ENCODE measurements at regions not wholly inside any gene's neighbourhood (a gene's known extent, or its start where the extent isn't known, plus 50 kb on each side); places are given as distances from the start of the nearest gene placed in this dataset.

DNA sequence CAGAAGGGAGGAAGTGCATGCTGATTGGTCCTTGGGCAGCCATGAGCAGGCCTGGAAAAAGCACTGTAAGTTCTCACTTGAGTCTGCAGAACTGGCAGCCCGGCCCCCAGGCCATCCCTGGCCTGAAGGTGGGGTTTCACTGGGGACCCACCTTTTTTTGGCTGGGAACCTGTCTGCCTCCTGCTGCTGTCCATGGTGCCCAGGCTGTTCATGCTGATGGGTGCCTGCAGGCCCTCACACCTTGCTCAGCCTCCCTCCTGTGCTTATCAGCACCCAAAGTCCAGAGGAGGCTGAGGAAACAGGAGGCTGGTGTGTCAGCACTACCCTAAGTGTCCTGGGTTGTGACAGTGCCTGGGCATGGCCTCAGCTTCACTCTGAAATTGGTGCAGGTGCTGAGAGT lies 134.4 kb upstream of the SPRY4 start:
- H3K27me3 ChIP-seq (replicated peaks in 1 of 7) = peaks cover 0 to 5% (median 0%) of the 10 kb centered on the region in 7 donors
- no peak overlapping the region for H3K4me3 ChIP-seq
- peaks cover 0 to 24% (median 8%) of the 10 kb centered on the region in 8 donors for H3K9me3 ChIP-seq
- H3K27ac ChIP-seq = no peak overlapping the region
- intact Hi-C loops (cut with DNase I; ENCODE audit: low total_unique reads) = no loop called here
- TF ChIP-seq, protein P1, sequence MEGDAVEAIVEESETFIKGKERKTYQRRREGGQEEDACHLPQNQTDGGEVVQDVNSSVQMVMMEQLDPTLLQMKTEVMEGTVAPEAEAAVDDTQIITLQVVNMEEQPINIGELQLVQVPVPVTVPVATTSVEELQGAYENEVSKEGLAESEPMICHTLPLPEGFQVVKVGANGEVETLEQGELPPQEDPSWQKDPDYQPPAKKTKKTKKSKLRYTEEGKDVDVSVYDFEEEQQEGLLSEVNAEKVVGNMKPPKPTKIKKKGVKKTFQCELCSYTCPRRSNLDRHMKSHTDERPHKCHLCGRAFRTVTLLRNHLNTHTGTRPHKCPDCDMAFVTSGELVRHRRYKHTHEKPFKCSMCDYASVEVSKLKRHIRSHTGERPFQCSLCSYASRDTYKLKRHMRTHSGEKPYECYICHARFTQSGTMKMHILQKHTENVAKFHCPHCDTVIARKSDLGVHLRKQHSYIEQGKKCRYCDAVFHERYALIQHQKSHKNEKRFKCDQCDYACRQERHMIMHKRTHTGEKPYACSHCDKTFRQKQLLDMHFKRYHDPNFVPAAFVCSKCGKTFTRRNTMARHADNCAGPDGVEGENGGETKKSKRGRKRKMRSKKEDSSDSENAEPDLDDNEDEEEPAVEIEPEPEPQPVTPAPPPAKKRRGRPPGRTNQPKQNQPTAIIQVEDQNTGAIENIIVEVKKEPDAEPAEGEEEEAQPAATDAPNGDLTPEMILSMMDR (IDR thresholded peaks at IDR 0.05 in 8 of 11, conservative IDR thresholded peaks at IDR 0.05 in 3 of 11) = no peak
- WGBS, 5 donors = 75 to 94% (median 83%) methylated on average over 1 of the region's 1 CpG; no CpG with 5 or more reads in 1 of the 5 donors
- no peak for DNase-seq
- H3K4me1 ChIP-seq = peaks cover 0 to 5% (median 3%) of the 10 kb centered on the region in 6 donors
- no peaks in the 10 kb centered on the region for H3K36me3 ChIP-seq

DNA sequence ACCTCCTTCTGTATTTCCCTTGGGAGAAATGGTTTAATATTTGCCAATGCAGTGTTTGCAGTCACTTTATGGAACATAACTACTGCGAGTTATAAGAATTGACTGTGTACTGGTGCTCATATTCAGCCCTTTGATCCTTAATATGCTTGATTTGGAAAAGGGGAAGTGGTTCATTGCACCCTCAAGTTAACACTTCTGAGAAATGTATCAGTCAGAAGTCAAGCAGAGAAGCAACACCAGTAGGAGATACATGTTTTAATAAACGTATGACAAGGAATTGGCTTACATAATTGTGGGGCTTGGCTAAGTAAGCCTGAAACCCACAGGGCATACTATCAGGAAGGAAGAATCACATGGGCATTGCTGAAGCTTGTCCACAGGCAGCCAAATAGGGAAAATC lies 131.0 kb upstream of the SPRY4 start:
- intact Hi-C loops (cut with DNase I; ENCODE audit: low total_unique reads) = no loop called here
- H3K27ac ChIP-seq = no peak overlapping the region
- H3K4me3 ChIP-seq = no peak overlapping the region
- TF ChIP-seq POLR2AphosphoS5 (IDR thresholded peaks at IDR 0.05) (no peak), POLR2A (IDR thresholded peaks at IDR 0.05) (no peak)
- TF ChIP-seq, protein P1 (IDR thresholded peaks at IDR 0.05 in 8 of 11, conservative IDR thresholded peaks at IDR 0.05 in 3 of 11) = no peak
- H3K36me3 ChIP-seq = no peaks in the 10 kb centered on the region
- peaks cover 0 to 5% (median 0%) of the 10 kb centered on the region in 7 donors for H3K27me3 ChIP-seq (replicated peaks in 1 of 7)
- WGBS, 5 donors = 40 to 54% (median 51%) methylated on average over 2 of the region's 2 CpGs
- peaks cover 0 to 27% (median 8%) of the 10 kb centered on the region in 8 donors for H3K9me3 ChIP-seq
- DNase-seq = no peak
- peaks cover 0 to 16% (median 6%) of the 10 kb centered on the region in 6 donors for H3K4me1 ChIP-seq

DNA sequence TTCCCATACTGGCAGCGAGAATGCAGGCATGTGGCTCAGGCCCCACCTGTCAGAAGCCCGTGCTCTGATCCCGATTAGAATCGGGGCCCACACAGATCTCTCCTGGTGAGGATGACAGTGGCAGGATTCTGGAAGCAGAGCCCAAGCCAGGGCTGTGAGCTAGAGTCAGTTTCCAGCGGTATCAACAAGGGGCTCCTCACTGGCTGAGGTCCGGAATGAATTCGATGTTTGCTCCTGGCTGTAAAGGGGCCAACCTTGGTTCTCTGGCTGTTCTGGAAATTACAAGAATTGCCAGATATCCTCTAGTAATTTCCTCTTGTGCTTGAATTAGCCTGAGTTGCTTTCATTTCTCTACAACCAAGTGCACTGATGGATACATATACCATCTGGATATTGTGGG lies 129.1 kb upstream of the SPRY4 start:
- Histone ChIP-seq H3K27me3 (replicated peaks in 1 of 7) (peaks cover 0 to 5% (median 0%) of the 10 kb centered on the region in 7 donors), H3K9me3 (peaks cover 0 to 27% (median 3%) of the 10 kb centered on the region in 8 donors), H3K4me3 (no peak overlapping the region), H3K4me1 (peaks cover 0 to 16% (median 6%) of the 10 kb centered on the region in 6 donors), H3K27ac (peak overlapping the region in 5 of 8 donors; percentile 20 to 54 (median 36)), H3K36me3 (no peaks in the 10 kb centered on the region)
- TF ChIP-seq, protein P1 (IDR thresholded peaks at IDR 0.05 in 8 of 11, conservative IDR thresholded peaks at IDR 0.05 in 3 of 11) = no peak
- TF ChIP-seq POLR2AphosphoS5 (IDR thresholded peaks at IDR 0.05) = no peak
- TF ChIP-seq POLR2A (IDR thresholded peaks at IDR 0.05) = no peak
- 54 to 74% (median 65%) methylated on average over 7 of the region's 7 CpGs for WGBS, 5 donors
- no peak for DNase-seq
- intact Hi-C loops (cut with DNase I; ENCODE audit: low total_unique reads) = no loop called here

DNA sequence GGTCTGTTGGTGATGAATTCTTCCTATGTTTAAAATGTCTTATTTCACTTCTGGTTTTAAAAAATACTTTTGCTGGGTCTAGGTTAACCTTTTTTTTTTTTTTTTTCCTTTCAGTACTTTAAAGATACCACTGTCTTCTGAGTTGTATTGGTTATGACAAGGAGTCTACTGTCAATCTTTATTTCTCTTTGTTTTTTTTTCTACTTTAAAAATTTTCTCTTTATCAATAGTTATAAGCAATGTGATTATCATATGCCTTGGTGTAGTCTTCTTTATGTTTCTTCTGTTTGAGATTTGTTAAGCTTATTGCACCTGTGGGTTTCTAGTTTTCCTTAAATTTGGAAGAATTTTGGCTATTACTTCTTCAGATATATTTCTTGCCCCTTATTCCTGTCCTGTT lies 125.6 kb upstream of the SPRY4 start:
- H3K9me3 ChIP-seq = peaks cover 0 to 20% (median 5%) of the 10 kb centered on the region in 8 donors
- TF ChIP-seq POLR2AphosphoS5 (IDR thresholded peaks at IDR 0.05) (no peak), POLR2A (IDR thresholded peaks at IDR 0.05) (no peak)
- TF ChIP-seq, protein P1 (IDR thresholded peaks at IDR 0.05 in 8 of 11, conservative IDR thresholded peaks at IDR 0.05 in 3 of 11) = no peak

More for the DNA sequence above, 125.6 kb upstream of the SPRY4 start:
- H3K4me1 ChIP-seq = peaks cover 0 to 25% (median 3%) of the 10 kb centered on the region in 6 donors
- H3K36me3 ChIP-seq = no peaks in the 10 kb centered on the region
- intact Hi-C loops (cut with DNase I; ENCODE audit: low total_unique reads) = no loop called here
- no peak overlapping the region for H3K4me3 ChIP-seq
- no peak for DNase-seq
- no peak overlapping the region for H3K27ac ChIP-seq
- no peaks in the 10 kb centered on the region for H3K27me3 ChIP-seq (replicated peaks in 1 of 7)
